ENCODE measurements at regions not wholly inside any gene's neighbourhood (a gene's known extent, or its start where the extent isn't known, plus 50 kb on each side); places are given as distances from the start of the nearest gene placed in this dataset.

- H3K4me3 Mint-ChIP-seq: peak overlapping the region; percentile 84
- Histone ChIP-seq H4K20me1 (ENCODE audit: control insufficient read depth, insufficient read depth, low read length, poor library complexity, severe bottlenecking) (no peaks in the 10 kb centered on the region), H3K79me2 (ENCODE audit: control insufficient read depth, insufficient read depth, low read length) (no peaks in the 10 kb centered on the region), H2AFZ (ENCODE audit: insufficient read depth, low read depth, low read length, poor library complexity, severe bottlenecking) (peak overlapping the region; percentile 62), H3K4me3 (ENCODE audit: control extremely low read depth in 1 of 5, extremely low read depth in 1 of 5, insufficient read depth in 1 of 5, low read depth in 2 of 5, low read length in 4 of 5) (peak overlapping the region in 4 of 5 experiments; percentile 0 to 40 (median 36)), H3K27ac (ENCODE audit: low read length in 2 of 2) (peak overlapping the region; percentile 59 to 70), H3K4me2 (replicated peaks; ENCODE audit: low read depth, low read length, poor library complexity, severe bottlenecking) (peak overlapping the region; percentile 66), H3K36me3 (replicated peaks in 1 of 2; ENCODE audit: control extremely low read depth in 1 of 2, control insufficient read depth in 1 of 2, extremely low read depth in 1 of 2, insufficient read depth in 2 of 2, low read length in 1 of 2) (no peaks in the 10 kb centered on the region), H3K4me1 (ENCODE audit: control insufficient read depth in 2 of 2, insufficient read depth in 2 of 2, low read length in 2 of 2) (peaks cover 44 to 46% of the 10 kb centered on the region in 2 donors), H3K9ac (ENCODE audit: low read length) (peak overlapping the region; percentile 53), H3K9me3 (ENCODE audit: control extremely low read depth in 1 of 3, control insufficient read depth in 2 of 3, insufficient read depth in 1 of 3, low read length in 2 of 3) (no peaks in the 10 kb centered on the region), H3K27me3 (replicated peaks in 1 of 4; ENCODE audit: control extremely low read depth in 1 of 4, control insufficient read depth in 3 of 4, insufficient read depth in 4 of 4, low read length in 3 of 4) (no peaks in the 10 kb centered on the region)
- peaks cover 2% of the 10 kb centered on the region for H3K9me3 Mint-ChIP-seq (ENCODE audit: insufficient read depth)
- TF ChIP-seq EZH2 (IDR thresholded peaks at IDR 0.05; ENCODE audit: borderline replicate concordance, insufficient read depth, low read depth, low read length, poor library complexity, severe bottlenecking) (no peak), CTCF (IDR thresholded peaks at IDR 0.05) (no peak)
- no peaks in the 10 kb centered on the region for H3K27me3 Mint-ChIP-seq
- ATAC-seq (ENCODE audit: low read depth) (peak; percentile 67), DNase-seq (peak; percentile 87)
- ChIA-PET CTCF (interaction anchor here (0.9 to 1.6 kb wide), 7 partner anchors 10 to 124 kb away, joined by 3 to 5 read pairs (median 4); no protein-coding TSS in a partner anchor), POLR2A (interaction anchor here (0.6 to 1.6 kb wide), 5 partner anchors 10 to 1162 kb away, joined by 3 to 8 read pairs (median 4); no protein-coding TSS in a partner anchor)
- 20% methylated on average over 9 of the region's 12 CpGs for WGBS (ENCODE audit: insufficient coverage)
- peak overlapping the region; percentile 89 for H3K27ac Mint-ChIP-seq
- peaks cover 49% of the 10 kb centered on the region for H3K4me1 Mint-ChIP-seq
- intact Hi-C loops (cut with micrococcal nuclease): loop anchor here (1.0 kb wide), 1 partner anchor 10 kb away; no protein-coding TSS in a partner anchor
These were observed 59.8 kb upstream of the PELI1 start for GRCh38 chr2:64203858-64204632.

GRCh38 chr2:64204703-64205102 lies 60.5 kb upstream of the PELI1 start:
- DNase-seq (no peak), ATAC-seq (ENCODE audit: low read depth) (no peak)
- H3K9ac ChIP-seq (ENCODE audit: low read length): peak overlapping the region; percentile 53
- peak overlapping the region in 3 of 5 experiments; percentile 0 to 39 (median 33) for H3K4me3 ChIP-seq (ENCODE audit: control extremely low read depth in 1 of 5, extremely low read depth in 1 of 5, insufficient read depth in 1 of 5, low read depth in 2 of 5, low read length in 4 of 5)
- Mint-ChIP-seq H3K9me3 (ENCODE audit: insufficient read depth) (peaks cover 2% of the 10 kb centered on the region), H3K4me3 (peak overlapping the region; percentile 84), H3K4me1 (peaks cover 52% of the 10 kb centered on the region), H3K27me3 (no peaks in the 10 kb centered on the region), H3K27ac (peak overlapping the region; percentile 89)
- WGBS (ENCODE audit: insufficient coverage): 60% methylated on average over 1 of the region's 6 CpGs
- peak overlapping the region; percentile 59 to 70 for H3K27ac ChIP-seq (ENCODE audit: low read length in 2 of 2)
- intact Hi-C loops (cut with micrococcal nuclease): loop anchor here (1.0 kb wide), 1 partner anchor 10 kb away; no protein-coding TSS in a partner anchor
- H3K4me1 ChIP-seq (ENCODE audit: control insufficient read depth in 2 of 2, insufficient read depth in 2 of 2, low read length in 2 of 2): peaks cover 44 to 46% of the 10 kb centered on the region in 2 donors
- H2AFZ ChIP-seq (ENCODE audit: insufficient read depth, low read depth, low read length, poor library complexity, severe bottlenecking): peak overlapping the region; percentile 62
- H3K79me2 ChIP-seq (ENCODE audit: control insufficient read depth, insufficient read depth, low read length): no peaks in the 10 kb centered on the region
- no peaks in the 10 kb centered on the region for H3K27me3 ChIP-seq (replicated peaks in 1 of 4; ENCODE audit: control extremely low read depth in 1 of 4, control insufficient read depth in 3 of 4, insufficient read depth in 4 of 4, low read length in 3 of 4)
- TF ChIP-seq CTCF (IDR thresholded peaks at IDR 0.05): no peak
- TF ChIP-seq EZH2 (IDR thresholded peaks at IDR 0.05; ENCODE audit: borderline replicate concordance, insufficient read depth, low read depth, low read length, poor library complexity, severe bottlenecking): no peak
- no peaks in the 10 kb centered on the region for H3K36me3 ChIP-seq (replicated peaks in 1 of 2; ENCODE audit: control extremely low read depth in 1 of 2, control insufficient read depth in 1 of 2, extremely low read depth in 1 of 2, insufficient read depth in 2 of 2, low read length in 1 of 2)
- POLR2A ChIA-PET: interaction anchor here (0.9 to 1.6 kb wide), 2 partner anchors 10 to 19 kb away, joined by 7 to 8 read pairs; no protein-coding TSS in a partner anchor
- peak overlapping the region; percentile 66 for H3K4me2 ChIP-seq (replicated peaks; ENCODE audit: low read depth, low read length, poor library complexity, severe bottlenecking)
- no peaks in the 10 kb centered on the region for H3K9me3 ChIP-seq (ENCODE audit: control extremely low read depth in 1 of 3, control insufficient read depth in 2 of 3, insufficient read depth in 1 of 3, low read length in 2 of 3)
- H4K20me1 ChIP-seq (ENCODE audit: control insufficient read depth, insufficient read depth, low read length, poor library complexity, severe bottlenecking): no peaks in the 10 kb centered on the region
- CTCF ChIA-PET: interaction anchor here (0.9 to 1.6 kb wide), 6 partner anchors 10 to 121 kb away, joined by 3 to 5 read pairs (median 4); no protein-coding TSS in a partner anchor

Measured in B cell (primary cell).